DND-41 (cell line): ENCODE measurements at regions not wholly inside any gene's neighbourhood (a gene's known extent, or its start where the extent isn't known, plus 50 kb on each side); places are given as distances from the start of the nearest gene placed in this dataset.

ENCODE experiments used
- ATAC-seq: fragments of 200-7000 bp; cut with Tn5 transposase; 3 replicates; pipeline ENCODE4 v1.9.1; 2021; ENCODE audit warnings: low read depth; ENCODE audit not compliant: insufficient read depth
- DNase-seq: peaks from one replicate; pipeline ENCODE4 v3.0.0-alpha.2; 2020
- H2AFZ ChIP-seq: 2 replicates; pipeline ENCODE4 v1.6.0; 2012; ENCODE audit warnings: low read depth, low read length
- H3K27ac ChIP-seq: 2 replicates; pipeline ENCODE4 v1.5.1; 2012; ENCODE audit warnings: low read length, inconsistent platforms
- H3K27me3 ChIP-seq: fragments of 200-600 bp; sonication (generic); 2 replicates; pipeline ENCODE4 v1.6.0; 2012; ENCODE audit warnings: low read length, mild to moderate bottlenecking, inconsistent platforms; ENCODE audit not compliant: insufficient read depth, poor library complexity
- H3K36me3 ChIP-seq: 2 replicates; pipeline ENCODE4 v1.5.1; 2012; ENCODE audit warnings: low read length, inconsistent platforms; ENCODE audit not compliant: insufficient read depth
- H3K4me1 ChIP-seq: 2 replicates; pipeline ENCODE4 v1.5.1; 2012; ENCODE audit warnings: mild to moderate bottlenecking, low read length; ENCODE audit not compliant: insufficient read depth
- H3K4me2 ChIP-seq: 2 replicates; pipeline ENCODE4 v1.6.0; 2012; ENCODE audit warnings: mild to moderate bottlenecking, moderate library complexity, low read length, inconsistent platforms; ENCODE audit not compliant: insufficient read depth
- H3K4me3 ChIP-seq, 2 experiments: fragments of 200-600 bp in 1 of 2; shearing (Covaris generic) in 1 of 2; 2 replicates each; pipeline ENCODE4 v1.5.1; 2012 to 2016; ENCODE audit warnings: inconsistent platforms in 2 of 2, low read length in 2 of 2, mild to moderate bottlenecking in 2 of 2, low read depth in 1 of 2, moderate library complexity in 1 of 2
- H3K79me2 ChIP-seq: 2 replicates; pipeline ENCODE4 v1.6.0; 2012; ENCODE audit warnings: low read length, inconsistent platforms; ENCODE audit not compliant: insufficient read depth
- H3K9ac ChIP-seq: 2 replicates; pipeline ENCODE4 v1.6.0; 2012; ENCODE audit warnings: low read depth, mild to moderate bottlenecking, inconsistent platforms, low read length, moderate library complexity
- H3K9me3 ChIP-seq: 2 replicates; pipeline ENCODE4 v1.5.1; 2012; ENCODE audit warnings: low read length, moderate library complexity, mild to moderate bottlenecking, inconsistent platforms; ENCODE audit not compliant: insufficient read depth, severe bottlenecking
- H4K20me1 ChIP-seq: 2 replicates; pipeline ENCODE4 v1.6.0; 2012; ENCODE audit warnings: low read length; ENCODE audit not compliant: insufficient read depth
- CTCF ChIP-seq: IDR thresholded peaks from 2 replicates; pipeline ENCODE4 v1.5.1; 2012; ENCODE audit warnings: borderline replicate concordance, low read length, moderate library complexity, mild to moderate bottlenecking; ENCODE audit not compliant: poor library complexity, severe bottlenecking; ENCODE audit errors: extremely low read depth
- EZH2 ChIP-seq: IDR thresholded peaks from 3 replicates; pipeline ENCODE4 v1.6.1; 2012; ENCODE audit warnings: borderline replicate concordance, low read depth, mild to moderate bottlenecking, moderate library complexity, low read length, inconsistent platforms; ENCODE audit not compliant: severe bottlenecking

GRCh38 chr6:105596284-105596755, 193.4 kb upstream of the PREP start:
- no peak overlapping the region for H3K27ac ChIP-seq
- no peaks in the 10 kb centered on the region for H3K9me3 ChIP-seq
- no peaks in the 10 kb centered on the region for H3K36me3 ChIP-seq
- DNase-seq (no peak), ATAC-seq (no peak)
- no peak overlapping the region for H3K9ac ChIP-seq
- H3K79me2 ChIP-seq, result no peaks in the 10 kb centered on the region
- H2AFZ ChIP-seq, result no peak overlapping the region
- H3K27me3 ChIP-seq, result no peaks in the 10 kb centered on the region
- H4K20me1 ChIP-seq, result no peaks in the 10 kb centered on the region
- peaks cover 24% of the 10 kb centered on the region for H3K4me1 ChIP-seq
- H3K4me3 ChIP-seq, result no peak overlapping the region
- no peak for TF ChIP-seq EZH2
- no peak for TF ChIP-seq CTCF
- H3K4me2 ChIP-seq, result no peak overlapping the region

- TF ChIP-seq CTCF (no peak), EZH2 (no peak)
- no peak overlapping the region for H3K9ac ChIP-seq
- no peaks in the 10 kb centered on the region for H3K36me3 ChIP-seq
- H3K4me2 ChIP-seq, result no peak overlapping the region
- H3K9me3 ChIP-seq, result no peaks in the 10 kb centered on the region
- no peaks in the 10 kb centered on the region for H3K27me3 ChIP-seq
- H3K79me2 ChIP-seq, result no peaks in the 10 kb centered on the region
- no peak overlapping the region for H3K27ac ChIP-seq
- no peak overlapping the region for H3K4me3 ChIP-seq
- ATAC-seq (no peak), DNase-seq (no peak)
- peaks cover 29% of the 10 kb centered on the region for H3K4me1 ChIP-seq
- H2AFZ ChIP-seq, result no peak overlapping the region
- no peaks in the 10 kb centered on the region for H4K20me1 ChIP-seq
Measured at GRCh38 chr6:105595829-105596228, 192.9 kb upstream of the PREP start.

GRCh38 chr6:105594821-105595220, 191.9 kb upstream of the PREP start:
- Histone ChIP-seq H3K79me2 (no peaks in the 10 kb centered on the region), H3K27ac (no peak overlapping the region), H3K4me2 (no peak overlapping the region), H3K36me3 (no peaks in the 10 kb centered on the region), H3K4me3 (no peak overlapping the region), H3K27me3 (no peaks in the 10 kb centered on the region), H3K9me3 (no peaks in the 10 kb centered on the region), H3K9ac (no peak overlapping the region), H3K4me1 (peaks cover 39% of the 10 kb centered on the region), H2AFZ (no peak overlapping the region), H4K20me1 (no peaks in the 10 kb centered on the region)
- ATAC-seq (no peak), DNase-seq (no peak)
- TF ChIP-seq CTCF (no peak), EZH2 (no peak)
